Endothelial cell of umbilical vein (primary cell): ENCODE measurements at regions not wholly inside any gene's neighbourhood (a gene's known extent, or its start where the extent isn't known, plus 50 kb on each side); places are given as distances from the start of the nearest gene placed in this dataset.

Experiments used
- BruUV-seq: library from RNA; stranded (reverse); fragments of 400-500 nt; replicated peaks from 2 replicates; lab custom pipeline; 2021; lab: Mats Ljungman, UMichigan
- CTCF ChIA-PET: fragments of 300-600, 350-600 bp; sonication (Branson Sonifier 250); formaldehyde crosslinking; loops from one replicate; lab custom pipeline; 2021; ENCODE audit warnings: antibody characterized with exemption, inconsistent platforms; lab: Charles Lee
- POLR2A ChIA-PET: fragments of 300-600, 350-600 bp; sonication (Branson Sonifier 250); formaldehyde crosslinking; loops from one replicate; lab custom pipeline; 2021; ENCODE audit warnings: antibody characterized with exemption, inconsistent platforms; lab: Charles Lee
- DNase-seq: peaks from one replicate; pipeline ENCODE4 v3.0.0-alpha.2; 2011; ENCODE audit warnings: low read depth, low spot score
- FAIRE-seq: peaks from 2 replicates; lab custom pipeline; 2011; peaks lifted over from hg19 to GRCh38; lab: Jason Lieb, UNC
- H2AFZ ChIP-seq: 2 replicates; pipeline ENCODE4 v1.6.0; 2012; ENCODE audit warnings: low read depth, low read length, control low read depth, inconsistent platforms
- H3K27ac ChIP-seq: 2 replicates; pipeline ENCODE4 v1.5.1; 2011; ENCODE audit warnings: low read depth, mild to moderate bottlenecking, control low read depth, low read length, moderate library complexity; ENCODE audit not compliant: insufficient read depth
- H3K27me3 ChIP-seq, 2 experiments: 2 replicates each; pipeline versions ENCODE4 v1.6.0 to v1.6.1; 2011; ENCODE audit warnings: low read length in 2 of 2, mixed read lengths in 1 of 2; ENCODE audit not compliant: control insufficient read depth in 2 of 2, insufficient read depth in 2 of 2
- H3K36me3 ChIP-seq, 2 experiments: 2 replicates in 1 of 2; 3 replicates in 1 of 2; pipeline ENCODE4 v1.5.1; 2011; ENCODE audit warnings: low read length in 2 of 2, mild to moderate bottlenecking in 1 of 2, moderate library complexity in 1 of 2; ENCODE audit not compliant: control insufficient read depth in 2 of 2, insufficient read depth in 2 of 2; ENCODE audit errors: extremely low read depth in 1 of 2
- H3K4me1 ChIP-seq: 3 replicates; pipeline ENCODE4 v1.5.1; 2011; ENCODE audit warnings: mild to moderate bottlenecking, low read length; ENCODE audit not compliant: control insufficient read depth, insufficient read depth; ENCODE audit errors: extremely low read depth
- H3K4me2 ChIP-seq: 2 replicates; pipeline ENCODE4 v1.6.1; 2011; ENCODE audit warnings: low read length, control low read depth, mixed read lengths; ENCODE audit not compliant: insufficient read depth
- H3K4me3 ChIP-seq, 3 experiments: fragments of 200-600 bp in 1 of 3; sonication (generic), shearing (Covaris generic) in 1 of 3; replicated peaks in 1 of 3; 2 replicates each; pipeline ENCODE4 v1.5.1; 2011 to 2016; ENCODE audit warnings: control low read depth in 3 of 3, low read length in 3 of 3, mild to moderate bottlenecking in 2 of 3, inconsistent platforms in 1 of 3, low read depth in 1 of 3, moderate library complexity in 1 of 3; ENCODE audit not compliant: insufficient read depth in 1 of 3
- H3K79me2 ChIP-seq: 2 replicates; pipeline ENCODE4 v1.6.0; 2012; ENCODE audit warnings: low read length, inconsistent platforms; ENCODE audit not compliant: control insufficient read depth, insufficient read depth
- H3K9ac ChIP-seq: replicated peaks from 2 replicates; pipeline ENCODE3; 2011; ENCODE audit warnings: low read length, control low read depth; ENCODE audit not compliant: insufficient read depth; ENCODE audit errors: extremely low read depth
- H3K9me1 ChIP-seq: replicated peaks from 3 replicates; pipeline ENCODE4 v1.6.0; 2011; ENCODE audit warnings: mild to moderate bottlenecking, low read length; ENCODE audit not compliant: control insufficient read depth, insufficient read depth; ENCODE audit errors: extremely low read depth
- H3K9me3 ChIP-seq: replicated peaks from 2 replicates; pipeline ENCODE4 v1.5.1; 2012; ENCODE audit warnings: low read length, inconsistent platforms; ENCODE audit not compliant: control insufficient read depth, insufficient read depth
- H4K20me1 ChIP-seq: replicated peaks from 2 replicates; pipeline ENCODE3; 2011; ENCODE audit warnings: mild to moderate bottlenecking, low read length; ENCODE audit not compliant: control insufficient read depth, insufficient read depth; ENCODE audit errors: extremely low read depth
- EZH2 ChIP-seq: IDR thresholded peaks from 2 replicates; pipeline ENCODE4 v1.6.1; 2012; ENCODE audit warnings: borderline replicate concordance, low read depth, mild to moderate bottlenecking, moderate library complexity, low read length, inconsistent platforms; ENCODE audit not compliant: severe bottlenecking
- FOS ChIP-seq: IDR thresholded peaks from 2 replicates; pipeline ENCODE4 v1.6.1; 2011; ENCODE audit warnings: mild to moderate bottlenecking, low read length, moderate library complexity, borderline replicate concordance; ENCODE audit not compliant: insufficient read depth
- GATA2 ChIP-seq: IDR thresholded peaks from 2 replicates; pipeline ENCODE4 v1.7.0; 2011; ENCODE audit warnings: low read depth, mild to moderate bottlenecking, moderate library complexity, mixed read lengths, low read length; ENCODE audit not compliant: insufficient read length, insufficient read depth
- JUN ChIP-seq: IDR thresholded peaks from 2 replicates; pipeline ENCODE4 v1.6.1; 2011; ENCODE audit warnings: borderline replicate concordance, low read depth; ENCODE audit not compliant: insufficient read length, insufficient read depth
- MYC ChIP-seq: IDR thresholded peaks from one replicate; pipeline ENCODE4 v1.6.1; 2011; ENCODE audit warnings: mild to moderate bottlenecking, low read depth, low read length
- POLR2A ChIP-seq: IDR thresholded peaks from 2 replicates; pipeline ENCODE4 v1.6.1; 2012; ENCODE audit warnings: low read depth, mild to moderate bottlenecking, control low read depth, low read length
- POLR2AphosphoS5 ChIP-seq: IDR thresholded peaks from 2 replicates; pipeline ENCODE4 v1.6.1; 2012; ENCODE audit warnings: low read depth, mild to moderate bottlenecking, control low read depth, low read length, moderate library complexity; ENCODE audit not compliant: insufficient read depth
- dilution Hi-C: fragments of 300-500 bp; cut with MboI; formaldehyde crosslinking; loops from one replicate; pipeline ENCODE4 v1.15.0; 2019; ENCODE audit warnings: low sequenced_read_pairs; ENCODE audit not compliant: extremely low pct_ligation_motif_present
- intact Hi-C: fragments of 100-400 bp; cut with micrococcal nuclease; formaldehyde crosslinking; loops from one replicate; pipeline ENCODE4 v1.10.0; 2022
- TF ChIP-seq, protein P1 (sequence below), 2 donors: IDR thresholded peaks; 1 replicate in 1 of 2; 2 replicates in 1 of 2; pipeline ENCODE4 v1.5.1; 2011; ENCODE audit warnings: low read length in 2 of 2, mild to moderate bottlenecking in 2 of 2, moderate library complexity in 2 of 2, control low read depth in 1 of 2, inconsistent platforms in 1 of 2, low read depth in 1 of 2; ENCODE audit not compliant: insufficient read depth in 1 of 2; ENCODE audit errors: extremely low read depth in 1 of 2
- TF ChIP-seq, protein P2 (sequence below): IDR thresholded peaks from 2 replicates; pipeline ENCODE4 v1.6.1; 2011; ENCODE audit not compliant: insufficient read depth, insufficient read length

DNA sequence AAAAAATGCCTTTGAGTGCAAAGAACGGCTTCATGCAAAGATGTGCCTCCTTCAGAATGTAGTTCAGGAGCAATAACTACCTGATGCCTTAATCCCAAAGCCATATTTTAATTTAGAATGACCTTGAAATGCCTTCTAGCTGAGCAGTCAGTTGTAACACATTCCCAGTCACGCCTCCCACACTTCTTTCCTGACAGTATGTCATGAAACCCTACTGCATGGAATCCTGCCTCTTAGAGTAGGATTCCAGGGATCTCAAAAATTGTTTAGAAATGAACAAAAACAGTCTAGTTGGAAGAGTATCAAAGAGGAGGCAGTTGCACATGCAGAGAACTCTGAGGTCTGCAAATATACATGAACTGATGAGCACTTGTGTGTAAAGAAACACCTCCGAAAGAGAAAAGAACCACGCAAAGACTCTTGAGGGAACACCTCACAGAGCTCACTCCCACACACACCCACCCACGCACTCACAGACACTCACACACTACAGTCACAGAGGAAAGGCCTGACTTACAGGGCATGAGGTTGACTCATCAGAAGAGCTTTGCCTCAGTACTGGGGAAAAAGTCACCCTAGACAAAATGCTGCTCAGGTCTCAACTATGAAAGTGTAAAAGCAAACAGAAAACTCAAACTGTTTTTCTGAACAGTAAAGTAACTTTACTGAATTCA lies 77.4 kb downstream of the GGTLC2 start:
- H3K9me3 ChIP-seq, result no peaks in the 10 kb centered on the region
- CTCF ChIA-PET, result interaction anchor here (1.1 to 3.2 kb wide), 6 partner anchors 12 to 134 kb away, joined by 3 to 20 read pairs (median 4); no protein-coding TSS in a partner anchor
- H3K9ac ChIP-seq, result no peak overlapping the region
- FAIRE-seq, result no peak
- DNase-seq, result no peak
- H3K9me1 ChIP-seq, result no peaks in the 10 kb centered on the region
- dilution Hi-C loops, result no loop called here
- H3K4me3 ChIP-seq, result no peak overlapping the region
- H2AFZ ChIP-seq, result no peak overlapping the region
- H3K4me1 ChIP-seq, result no peaks in the 10 kb centered on the region
- H4K20me1 ChIP-seq, result no peaks in the 10 kb centered on the region
- peaks cover 2 to 17% of the 10 kb centered on the region in 2 experiments for H3K27me3 ChIP-seq
- H3K79me2 ChIP-seq, result no peaks in the 10 kb centered on the region
- no peaks in the 10 kb centered on the region for H3K36me3 ChIP-seq
- POLR2A ChIA-PET, result no interaction called here
- no peak overlapping the region for H3K27ac ChIP-seq
- intact Hi-C loops, result no loop called here
- H3K4me2 ChIP-seq, result no peak overlapping the region
- no TSS peak for BruUV-seq
- TF ChIP-seq MYC (no peak), POLR2AphosphoS5 (no peak), FOS (no peak), JUN (no peak), GATA2 (no peak), POLR2A (no peak), EZH2 (no peak)
- TF ChIP-seq, protein P1, sequence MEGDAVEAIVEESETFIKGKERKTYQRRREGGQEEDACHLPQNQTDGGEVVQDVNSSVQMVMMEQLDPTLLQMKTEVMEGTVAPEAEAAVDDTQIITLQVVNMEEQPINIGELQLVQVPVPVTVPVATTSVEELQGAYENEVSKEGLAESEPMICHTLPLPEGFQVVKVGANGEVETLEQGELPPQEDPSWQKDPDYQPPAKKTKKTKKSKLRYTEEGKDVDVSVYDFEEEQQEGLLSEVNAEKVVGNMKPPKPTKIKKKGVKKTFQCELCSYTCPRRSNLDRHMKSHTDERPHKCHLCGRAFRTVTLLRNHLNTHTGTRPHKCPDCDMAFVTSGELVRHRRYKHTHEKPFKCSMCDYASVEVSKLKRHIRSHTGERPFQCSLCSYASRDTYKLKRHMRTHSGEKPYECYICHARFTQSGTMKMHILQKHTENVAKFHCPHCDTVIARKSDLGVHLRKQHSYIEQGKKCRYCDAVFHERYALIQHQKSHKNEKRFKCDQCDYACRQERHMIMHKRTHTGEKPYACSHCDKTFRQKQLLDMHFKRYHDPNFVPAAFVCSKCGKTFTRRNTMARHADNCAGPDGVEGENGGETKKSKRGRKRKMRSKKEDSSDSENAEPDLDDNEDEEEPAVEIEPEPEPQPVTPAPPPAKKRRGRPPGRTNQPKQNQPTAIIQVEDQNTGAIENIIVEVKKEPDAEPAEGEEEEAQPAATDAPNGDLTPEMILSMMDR (IDR thresholded peaks at IDR 0.05; ENCODE audit: extremely low read depth in 1 of 2, insufficient read depth in 1 of 2, low read depth in 1 of 2, low read length in 2 of 2), result no peak
- TF ChIP-seq, protein P2, sequence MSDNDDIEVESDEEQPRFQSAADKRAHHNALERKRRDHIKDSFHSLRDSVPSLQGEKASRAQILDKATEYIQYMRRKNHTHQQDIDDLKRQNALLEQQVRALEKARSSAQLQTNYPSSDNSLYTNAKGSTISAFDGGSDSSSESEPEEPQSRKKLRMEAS, result no peak
